H1 (cell line): ENCODE measurements at regions not wholly inside any gene's neighbourhood (a gene's known extent, or its start where the extent isn't known, plus 50 kb on each side); places are given as distances from the start of the nearest gene placed in this dataset.

Source experiments
- CTCF ChIA-PET: fragments of 300-600 bp; sonication (Branson Sonifier 250); formaldehyde crosslinking; loops from one replicate; lab custom pipeline; 2021; ENCODE audit not compliant: partially characterized antibody; lab: Charles Lee
- POLR2A ChIA-PET: fragments of 300-600 bp; sonication (Branson Sonifier 250); formaldehyde crosslinking; loops from one replicate; lab custom pipeline; 2021; ENCODE audit warnings: inconsistent platforms; ENCODE audit not compliant: partially characterized antibody; lab: Charles Lee
- DNase-seq, 2 experiments: peaks; one replicate each; pipeline versions ENCODE4 v3.0.0 to v3.0.0-alpha.2; 2010 to 2022; ENCODE audit warnings: low spot score in 2 of 2, low read depth in 1 of 2, mixed read lengths in 1 of 2
- FAIRE-seq: peaks from 2 replicates; lab custom pipeline; 2011; peaks lifted over from hg19 to GRCh38; lab: Jason Lieb, UNC
- H2AFZ ChIP-seq: 2 replicates; pipeline ENCODE4 v1.8.1; 2012; ENCODE audit warnings: low read length, inconsistent platforms
- H2AK5ac ChIP-seq: 2 replicates; pipeline ENCODE4 v1.6.1; 2013; ENCODE audit warnings: low read depth, low read length
- H2BK120ac ChIP-seq: replicated peaks from 2 replicates; pipeline ENCODE3; 2013; ENCODE audit warnings: low read depth, low read length, inconsistent platforms
- H2BK12ac ChIP-seq: 2 replicates; pipeline ENCODE4 v1.6.1; 2013; ENCODE audit warnings: low read depth, low read length
- H2BK15ac ChIP-seq: 2 replicates; pipeline ENCODE4 v1.6.1; 2013; ENCODE audit warnings: low read length
- H2BK20ac ChIP-seq: 2 replicates; pipeline ENCODE4 v1.6.1; 2013; ENCODE audit warnings: low read length
- H2BK5ac ChIP-seq: 2 replicates; pipeline ENCODE4 v1.6.1; 2013; ENCODE audit warnings: low read depth, low read length
- H3K14ac ChIP-seq: 2 replicates; pipeline ENCODE4 v1.6.1; 2013; ENCODE audit warnings: inconsistent platforms; ENCODE audit not compliant: insufficient read length
- H3K18ac ChIP-seq: 2 replicates; pipeline ENCODE4 v1.6.1; 2013; ENCODE audit warnings: low read length; ENCODE audit errors: extremely low read depth
- H3K23ac ChIP-seq: 2 replicates; pipeline ENCODE4 v1.6.1; 2013; ENCODE audit warnings: inconsistent platforms; ENCODE audit not compliant: insufficient read length
- H3K23me2 ChIP-seq: 2 replicates; pipeline ENCODE4 v1.6.1; 2013; ENCODE audit warnings: low read depth, low read length
- H3K27ac ChIP-seq: 2 replicates; pipeline ENCODE4 v1.6.1; 2011; ENCODE audit warnings: low read depth, low read length, inconsistent platforms
- H3K27me3 ChIP-seq, 4 experiments: replicated peaks in 1 of 4; 1 replicate in 1 of 4; 2 replicates in 3 of 4; pipeline versions ENCODE4 v1.6.1 to v1.8.1; 2011 to 2013; ENCODE audit warnings: low read length in 3 of 4, mild to moderate bottlenecking in 3 of 4, inconsistent platforms in 2 of 4, mixed read lengths in 2 of 4, moderate library complexity in 1 of 4; ENCODE audit not compliant: control insufficient read depth in 3 of 4, insufficient read depth in 3 of 4; ENCODE audit errors: extremely low read depth in 1 of 4
- H3K36me3 ChIP-seq, 4 experiments: 2 replicates each; pipeline versions ENCODE4 v1.6.1 to v1.8.1; 2011 to 2013; ENCODE audit warnings: mild to moderate bottlenecking in 4 of 4, low read length in 3 of 4, moderate library complexity in 2 of 4, control low read depth in 1 of 4, inconsistent platforms in 1 of 4; ENCODE audit not compliant: insufficient read depth in 4 of 4, control insufficient read depth in 2 of 4
- H3K4ac ChIP-seq: replicated peaks from 2 replicates; pipeline ENCODE3; 2013; ENCODE audit warnings: low read length, low read depth, mixed read lengths, inconsistent platforms; ENCODE audit not compliant: insufficient read length
- H3K4me1 ChIP-seq, 4 experiments: replicated peaks in 1 of 4; 1 replicate in 1 of 4; 2 replicates in 3 of 4; pipeline versions ENCODE4 v1.6.1 to v1.8.1; 2011 to 2013; ENCODE audit warnings: low read length in 3 of 4, inconsistent platforms in 2 of 4, mixed read lengths in 1 of 4; ENCODE audit not compliant: insufficient read depth in 4 of 4, control insufficient read depth in 3 of 4
- H3K4me2 ChIP-seq, 2 experiments: 2 replicates each; pipeline versions ENCODE4 v1.6.1 to v1.8.1; 2011 to 2013; ENCODE audit warnings: low read depth in 2 of 2, low read length in 2 of 2, control low read depth in 1 of 2, inconsistent platforms in 1 of 2, mild to moderate bottlenecking in 1 of 2; ENCODE audit not compliant: insufficient read depth in 1 of 2
- H3K4me3 ChIP-seq, 4 experiments: fragments of 200-600, 300-600 bp in 1 of 4; sonication (generic), shearing (Covaris generic), sonication (Bioruptor Twin) in 1 of 4; 2 replicates each; pipeline versions ENCODE4 v1.5.1 to v1.8.1; 2011 to 2016; ENCODE audit warnings: low read length in 4 of 4, low read depth in 3 of 4, control low read depth in 2 of 4, inconsistent platforms in 2 of 4, mild to moderate bottlenecking in 2 of 4, mixed read lengths in 1 of 4, moderate library complexity in 1 of 4; ENCODE audit not compliant: insufficient read depth in 2 of 4; ENCODE audit errors: extremely low read depth in 1 of 4
- H3K56ac ChIP-seq: replicated peaks from 2 replicates; pipeline ENCODE3; 2013; ENCODE audit warnings: low read depth, mild to moderate bottlenecking, mixed read lengths, low read length, inconsistent platforms; ENCODE audit not compliant: insufficient read length
- H3K79me1 ChIP-seq: 2 replicates; pipeline ENCODE4 v1.6.1; 2013; ENCODE audit warnings: low read depth, low read length, control low read depth
- H3K79me2 ChIP-seq, 2 experiments: 2 replicates each; pipeline versions ENCODE4 v1.6.1 to v1.8.1; 2012 to 2013; ENCODE audit warnings: low read length in 2 of 2, mild to moderate bottlenecking in 2 of 2, inconsistent platforms in 1 of 2; ENCODE audit not compliant: insufficient read depth in 2 of 2, control insufficient read depth in 1 of 2
- H3K9ac ChIP-seq, 4 experiments: replicated peaks in 1 of 4; 1 replicate in 1 of 4; 2 replicates in 3 of 4; pipeline versions ENCODE4 v1.6.1 to v1.8.1; 2011 to 2013; ENCODE audit warnings: low read depth in 3 of 4, low read length in 3 of 4, control low read depth in 2 of 4, mild to moderate bottlenecking in 2 of 4, moderate library complexity in 2 of 4, inconsistent platforms in 1 of 4; ENCODE audit errors: extremely low read depth in 1 of 4
- H3K9me3 ChIP-seq, 2 experiments: 2 replicates each; pipeline versions ENCODE4 v1.6.1 to v1.8.1; 2012 to 2013; ENCODE audit warnings: mild to moderate bottlenecking in 2 of 2, moderate library complexity in 2 of 2, control low read depth in 1 of 2, inconsistent platforms in 1 of 2, low read depth in 1 of 2, low read length in 1 of 2, mixed read lengths in 1 of 2; ENCODE audit not compliant: insufficient read depth in 2 of 2
- H4K20me1 ChIP-seq, 2 experiments: replicated peaks in 1 of 2; 2 replicates each; pipeline versions ENCODE3 to v1.8.1; 2011 to 2013; ENCODE audit warnings: inconsistent platforms in 2 of 2, low read length in 2 of 2, mild to moderate bottlenecking in 1 of 2; ENCODE audit not compliant: insufficient read depth in 2 of 2, control insufficient read depth in 1 of 2
- H4K5ac ChIP-seq: 2 replicates; pipeline ENCODE4 v1.6.1; 2013; ENCODE audit warnings: low read length, low read depth, mixed read lengths, inconsistent platforms; ENCODE audit not compliant: insufficient read length
- H4K8ac ChIP-seq: 2 replicates; pipeline ENCODE4 v1.8.0; 2013; ENCODE audit warnings: mild to moderate bottlenecking, moderate library complexity, low read length, inconsistent platforms; ENCODE audit not compliant: insufficient read depth; ENCODE audit errors: extremely low read depth
- H4K91ac ChIP-seq: replicated peaks from 2 replicates; pipeline ENCODE3; 2013; ENCODE audit warnings: low read length, mixed read lengths, inconsistent platforms; ENCODE audit not compliant: insufficient read length
- CHD2 ChIP-seq: IDR thresholded peaks from 2 replicates; pipeline ENCODE4 v1.6.1; 2012; ENCODE audit warnings: low read length, improper control_type of control experiment
- RAD21 ChIP-seq, 2 experiments: IDR thresholded peaks in 1 of 2; conservative IDR thresholded peaks in 1 of 2; 2 replicates each; pipeline ENCODE4 v1.6.1; 2011; ENCODE audit warnings: low read depth in 2 of 2, low read length in 2 of 2, improper control_type of control experiment in 1 of 2, inconsistent platforms in 1 of 2, mild to moderate bottlenecking in 1 of 2, moderate library complexity in 1 of 2
- SAP30 ChIP-seq: fragments of 300-600 bp; sonication (generic); IDR thresholded peaks from 2 replicates; pipeline ENCODE4 v1.7.1; 2012; ENCODE audit warnings: low read length, moderate library complexity, mild to moderate bottlenecking, inconsistent platforms; ENCODE audit not compliant: insufficient read depth, insufficient replicate concordance
- WGBS, 2 experiments: shearing (Covaris generic) in 1 of 2; methylation state at CpG; one replicate each; pipeline versions ENCODE4 v1.1.6 to v1.1.7; 2013 to 2015; ENCODE audit warnings: low lambda C conversion rate in 2 of 2, mixed read lengths in 2 of 2, inconsistent platforms in 1 of 2, low coverage in 1 of 2, missing lambda C conversion rate in 1 of 2; ENCODE audit not compliant: insufficient replicate concordance in 2 of 2, insufficient coverage in 1 of 2, insufficient read length in 1 of 2; ENCODE audit errors: extremely low coverage in 1 of 2, missing lambda C conversion rate in 1 of 2; 5-methylcytosine and 5-hydroxymethylcytosine counted together

DNA sequence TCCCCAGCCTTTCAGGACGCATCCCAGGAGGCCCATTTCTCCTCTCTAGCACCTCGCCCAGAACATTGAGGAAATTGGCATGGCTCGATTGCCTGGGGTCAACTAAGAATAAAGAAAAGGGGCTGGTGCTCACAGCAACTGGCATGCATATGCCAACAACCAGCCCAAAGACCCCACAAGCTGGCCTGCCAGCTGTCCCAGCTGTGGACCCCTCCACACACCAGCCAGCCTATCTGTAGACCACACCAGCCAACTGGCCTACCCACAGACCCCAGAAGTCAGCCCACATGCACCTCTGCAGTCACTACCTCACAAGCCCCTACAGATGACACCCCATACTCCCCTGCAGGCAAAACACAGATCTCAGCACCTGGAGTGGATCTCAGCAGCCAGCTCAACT, 123.8 kb upstream of the ID2 start:
- Histone ChIP-seq H3K36me3 (no peaks in the 10 kb centered on the region), H2BK12ac (no peak overlapping the region), H3K27ac (no peak overlapping the region), H3K18ac (no peak overlapping the region), H3K27me3 (no peaks in the 10 kb centered on the region), H3K4me2 (no peak overlapping the region), H3K23ac (no peak overlapping the region), H4K8ac (no peak overlapping the region; the same call in 1 of the 2 replicates), H4K91ac (no peak overlapping the region), H3K4me1 (no peaks in the 10 kb centered on the region), H3K79me1 (no peaks in the 10 kb centered on the region), H2BK5ac (no peak overlapping the region), H3K9me3 (peaks cover 3 to 6% of the 10 kb centered on the region in 2 experiments; a peak in 2 of 4 replicates), H2AFZ (no peak overlapping the region), H3K23me2 (no peaks in the 10 kb centered on the region), H2AK5ac (no peak overlapping the region), H3K79me2 (no peaks in the 10 kb centered on the region), H2BK120ac (no peak overlapping the region), H2BK15ac (no peak overlapping the region), H3K14ac (no peak overlapping the region), H2BK20ac (no peak overlapping the region), H3K4me3 (no peak overlapping the region), H4K5ac (no peak overlapping the region), H3K4ac (no peak overlapping the region), H3K9ac (no peak overlapping the region), H4K20me1 (no peaks in the 10 kb centered on the region), H3K56ac (no peak overlapping the region)
- WGBS, 2 experiments, result 94% methylated on average over 3 of the region's 3 CpGs; no CpG with 5 or more reads in 1 of the 2 experiments
- TF ChIP-seq RAD21 (IDR thresholded peaks at IDR 0.05 in 1 of 2, conservative IDR thresholded peaks at IDR 0.05 in 1 of 2; ENCODE audit: low read depth in 2 of 2, low read length in 2 of 2), result no peak
- no peak for TF ChIP-seq CHD2
- no peak for TF ChIP-seq SAP30
- ChIA-PET CTCF (no interaction called here), POLR2A (no interaction called here)
- FAIRE-seq (no peak), DNase-seq (no peak)
